GM12873 (cell line): ENCODE measurements at regions not wholly inside any gene's neighbourhood (a gene's known extent, or its start where the extent isn't known, plus 50 kb on each side); places are given as distances from the start of the nearest gene placed in this dataset.

Experiments used
- CTCF ChIP-seq: IDR thresholded peaks from 2 replicates; pipeline ENCODE4 v1.5.1; 2012; ENCODE audit warnings: low read depth, mild to moderate bottlenecking, moderate library complexity, low read length, control low read depth; ENCODE audit not compliant: insufficient read depth; ENCODE audit errors: missing control alignments

GRCh38 chr3:104596054-104596453, 770.7 kb upstream of the ALCAM start:
- TF ChIP-seq CTCF = no peak

DNA sequence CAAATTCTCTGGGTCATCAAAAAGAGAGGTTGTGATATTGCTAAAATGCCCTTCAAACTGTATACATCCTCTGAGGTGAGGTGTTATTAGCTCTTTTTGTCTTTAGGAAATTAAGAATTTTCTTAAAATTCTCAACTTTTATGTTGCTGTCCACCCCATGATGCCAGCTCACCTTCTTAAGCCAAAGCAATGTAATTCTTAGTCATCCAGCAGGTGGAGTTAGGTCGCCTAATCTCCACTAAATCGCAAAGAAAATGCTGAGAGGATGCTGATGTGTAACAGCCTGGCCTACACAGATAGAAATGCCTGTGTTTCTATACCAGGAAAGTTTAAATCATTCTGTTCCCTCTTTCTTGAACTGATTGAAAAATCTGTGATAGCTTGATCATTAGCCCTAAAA, 770.2 kb upstream of the ALCAM start:
- TF ChIP-seq CTCF = peak; percentile 66

- no peak for TF ChIP-seq CTCF
These were observed 767.7 kb upstream of the ALCAM start for GRCh38 chr3:104598848-104599511.

DNA sequence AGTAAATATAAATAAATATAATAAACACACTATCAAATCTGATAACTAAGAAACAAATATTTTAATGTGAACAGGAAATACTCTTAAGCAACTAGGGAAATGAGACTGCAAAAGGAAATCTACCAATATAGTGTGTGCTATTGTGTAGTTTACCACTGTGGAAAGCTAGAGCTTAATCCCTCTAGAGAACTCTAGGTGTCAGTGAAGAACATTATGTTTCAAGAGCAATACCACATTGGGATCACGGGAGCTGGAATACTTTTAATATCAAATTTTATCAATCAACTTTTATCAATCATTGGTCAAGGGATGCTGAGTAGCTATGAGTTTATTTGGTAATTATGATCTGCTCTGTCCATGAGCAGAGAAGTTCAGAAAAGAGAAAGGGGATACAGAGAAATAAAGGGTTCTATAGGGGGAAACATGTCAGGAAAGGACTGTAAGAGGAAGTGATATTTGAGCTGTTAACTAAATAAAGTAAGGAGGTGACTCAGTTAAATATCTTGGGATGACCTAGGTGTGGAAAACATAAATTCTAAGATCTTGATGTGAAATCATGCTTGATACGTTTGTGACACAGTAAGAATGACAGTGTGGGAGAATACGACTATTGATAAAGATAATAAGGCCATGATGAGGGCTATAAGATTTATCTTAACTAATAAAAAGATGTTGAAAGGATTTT, 762.2 kb upstream of the ALCAM start:
- TF ChIP-seq CTCF = no peak

GRCh38 chr3:104606812-104607211, 759.9 kb upstream of the ALCAM start:
- TF ChIP-seq CTCF = no peak

GRCh38 chr3:104610730-104611652, 755.7 kb upstream of the ALCAM start:
- TF ChIP-seq CTCF = no peak

DNA sequence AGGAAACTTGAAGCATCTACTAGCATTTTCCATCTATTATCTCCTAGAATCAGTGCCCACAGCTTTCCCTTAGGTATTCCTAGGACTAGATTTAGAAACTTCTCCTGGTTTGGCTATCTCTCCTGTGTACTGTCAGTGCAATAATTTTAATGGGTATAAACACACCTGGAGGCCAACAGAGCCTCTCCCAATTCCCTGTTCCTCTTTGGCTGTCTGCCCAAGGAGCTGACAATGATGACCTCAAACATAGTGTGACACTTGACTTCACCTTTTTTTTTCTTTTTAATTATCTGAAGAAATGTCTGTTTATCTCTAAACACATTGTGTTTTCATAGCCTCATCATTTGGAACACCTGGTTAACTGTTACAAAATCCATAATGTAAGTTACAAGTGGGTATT, 754.5 kb upstream of the ALCAM start:
- no peak for TF ChIP-seq CTCF
